HL-60 (cell line): ENCODE measurements at regions not wholly inside any gene's neighbourhood (a gene's known extent, or its start where the extent isn't known, plus 50 kb on each side); places are given as distances from the start of the nearest gene placed in this dataset.

Experiments
- POLR2AphosphoS5 ChIP-seq: IDR thresholded peaks from 2 replicates; pipeline ENCODE4 v1.6.1; 2012; ENCODE audit warnings: low read depth
- REST ChIP-seq: IDR thresholded peaks from 2 replicates; pipeline ENCODE4 v1.6.1; 2012; ENCODE audit warnings: low read depth; ENCODE audit not compliant: insufficient replicate concordance
- TF ChIP-seq, protein P1 (sequence below): IDR thresholded peaks from one replicate; pipeline ENCODE4 v1.5.1; 2011; ENCODE audit warnings: low read length, control low read depth, inconsistent platforms; ENCODE audit not compliant: insufficient read depth

DNA sequence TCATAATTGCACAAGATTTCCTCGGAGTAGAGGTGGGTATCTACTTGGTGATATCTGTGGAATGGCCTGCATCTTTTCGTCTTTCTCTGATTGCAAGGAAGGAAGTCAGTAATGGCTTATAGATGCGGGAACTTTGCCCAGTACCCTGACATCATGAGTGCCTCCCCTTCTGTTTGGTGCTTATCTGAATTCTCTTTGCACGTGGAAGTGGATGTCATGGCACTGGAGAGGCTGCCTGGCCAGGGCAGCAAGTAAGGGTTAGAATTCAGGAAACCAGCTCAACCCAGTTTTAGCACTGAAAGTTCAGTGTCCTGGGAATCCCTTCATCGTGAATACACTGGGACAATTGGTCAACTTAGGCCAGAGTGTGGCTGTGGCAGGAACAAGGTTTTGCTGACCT lies 83.5 kb upstream of the RAPGEF2 start:
- TF ChIP-seq, protein P1, sequence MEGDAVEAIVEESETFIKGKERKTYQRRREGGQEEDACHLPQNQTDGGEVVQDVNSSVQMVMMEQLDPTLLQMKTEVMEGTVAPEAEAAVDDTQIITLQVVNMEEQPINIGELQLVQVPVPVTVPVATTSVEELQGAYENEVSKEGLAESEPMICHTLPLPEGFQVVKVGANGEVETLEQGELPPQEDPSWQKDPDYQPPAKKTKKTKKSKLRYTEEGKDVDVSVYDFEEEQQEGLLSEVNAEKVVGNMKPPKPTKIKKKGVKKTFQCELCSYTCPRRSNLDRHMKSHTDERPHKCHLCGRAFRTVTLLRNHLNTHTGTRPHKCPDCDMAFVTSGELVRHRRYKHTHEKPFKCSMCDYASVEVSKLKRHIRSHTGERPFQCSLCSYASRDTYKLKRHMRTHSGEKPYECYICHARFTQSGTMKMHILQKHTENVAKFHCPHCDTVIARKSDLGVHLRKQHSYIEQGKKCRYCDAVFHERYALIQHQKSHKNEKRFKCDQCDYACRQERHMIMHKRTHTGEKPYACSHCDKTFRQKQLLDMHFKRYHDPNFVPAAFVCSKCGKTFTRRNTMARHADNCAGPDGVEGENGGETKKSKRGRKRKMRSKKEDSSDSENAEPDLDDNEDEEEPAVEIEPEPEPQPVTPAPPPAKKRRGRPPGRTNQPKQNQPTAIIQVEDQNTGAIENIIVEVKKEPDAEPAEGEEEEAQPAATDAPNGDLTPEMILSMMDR: no peak
- TF ChIP-seq POLR2AphosphoS5 (no peak), REST (no peak)
